Endothelial cell of umbilical vein (primary cell): ENCODE measurements at regions not wholly inside any gene's neighbourhood (a gene's known extent, or its start where the extent isn't known, plus 50 kb on each side); places are given as distances from the start of the nearest gene placed in this dataset.

Experiments used
- BruUV-seq: library from RNA; stranded (reverse); fragments of 400-500 nt; replicated peaks from 2 replicates; lab custom pipeline; 2021; lab: Mats Ljungman, UMichigan
- CTCF ChIA-PET: fragments of 300-600, 350-600 bp; sonication (Branson Sonifier 250); formaldehyde crosslinking; loops from one replicate; lab custom pipeline; 2021; ENCODE audit warnings: antibody characterized with exemption, inconsistent platforms; lab: Charles Lee
- POLR2A ChIA-PET: fragments of 300-600, 350-600 bp; sonication (Branson Sonifier 250); formaldehyde crosslinking; loops from one replicate; lab custom pipeline; 2021; ENCODE audit warnings: antibody characterized with exemption, inconsistent platforms; lab: Charles Lee
- DNase-seq: peaks from one replicate; pipeline ENCODE4 v3.0.0-alpha.2; 2011; ENCODE audit warnings: low read depth, low spot score
- FAIRE-seq: peaks from 2 replicates; lab custom pipeline; 2011; peaks lifted over from hg19 to GRCh38; lab: Jason Lieb, UNC
- H2AFZ ChIP-seq: 2 replicates; pipeline ENCODE4 v1.6.0; 2012; ENCODE audit warnings: low read depth, low read length, control low read depth, inconsistent platforms
- H3K27ac ChIP-seq: 2 replicates; pipeline ENCODE4 v1.5.1; 2011; ENCODE audit warnings: low read depth, mild to moderate bottlenecking, control low read depth, low read length, moderate library complexity; ENCODE audit not compliant: insufficient read depth
- H3K27me3 ChIP-seq, 2 experiments: 2 replicates each; pipeline versions ENCODE4 v1.6.0 to v1.6.1; 2011; ENCODE audit warnings: low read length in 2 of 2, mixed read lengths in 1 of 2; ENCODE audit not compliant: control insufficient read depth in 2 of 2, insufficient read depth in 2 of 2
- H3K36me3 ChIP-seq, 2 experiments: 2 replicates in 1 of 2; 3 replicates in 1 of 2; pipeline ENCODE4 v1.5.1; 2011; ENCODE audit warnings: low read length in 2 of 2, mild to moderate bottlenecking in 1 of 2, moderate library complexity in 1 of 2; ENCODE audit not compliant: control insufficient read depth in 2 of 2, insufficient read depth in 2 of 2; ENCODE audit errors: extremely low read depth in 1 of 2
- H3K4me1 ChIP-seq: 3 replicates; pipeline ENCODE4 v1.5.1; 2011; ENCODE audit warnings: mild to moderate bottlenecking, low read length; ENCODE audit not compliant: control insufficient read depth, insufficient read depth; ENCODE audit errors: extremely low read depth
- H3K4me2 ChIP-seq: 2 replicates; pipeline ENCODE4 v1.6.1; 2011; ENCODE audit warnings: low read length, control low read depth, mixed read lengths; ENCODE audit not compliant: insufficient read depth
- H3K4me3 ChIP-seq, 3 experiments: fragments of 200-600 bp in 1 of 3; sonication (generic), shearing (Covaris generic) in 1 of 3; replicated peaks in 1 of 3; 2 replicates each; pipeline ENCODE4 v1.5.1; 2011 to 2016; ENCODE audit warnings: control low read depth in 3 of 3, low read length in 3 of 3, mild to moderate bottlenecking in 2 of 3, inconsistent platforms in 1 of 3, low read depth in 1 of 3, moderate library complexity in 1 of 3; ENCODE audit not compliant: insufficient read depth in 1 of 3
- H3K79me2 ChIP-seq: 2 replicates; pipeline ENCODE4 v1.6.0; 2012; ENCODE audit warnings: low read length, inconsistent platforms; ENCODE audit not compliant: control insufficient read depth, insufficient read depth
- H3K9ac ChIP-seq: replicated peaks from 2 replicates; pipeline ENCODE3; 2011; ENCODE audit warnings: low read length, control low read depth; ENCODE audit not compliant: insufficient read depth; ENCODE audit errors: extremely low read depth
- H3K9me1 ChIP-seq: replicated peaks from 3 replicates; pipeline ENCODE4 v1.6.0; 2011; ENCODE audit warnings: mild to moderate bottlenecking, low read length; ENCODE audit not compliant: control insufficient read depth, insufficient read depth; ENCODE audit errors: extremely low read depth
- H3K9me3 ChIP-seq: replicated peaks from 2 replicates; pipeline ENCODE4 v1.5.1; 2012; ENCODE audit warnings: low read length, inconsistent platforms; ENCODE audit not compliant: control insufficient read depth, insufficient read depth
- H4K20me1 ChIP-seq: replicated peaks from 2 replicates; pipeline ENCODE3; 2011; ENCODE audit warnings: mild to moderate bottlenecking, low read length; ENCODE audit not compliant: control insufficient read depth, insufficient read depth; ENCODE audit errors: extremely low read depth
- EZH2 ChIP-seq: IDR thresholded peaks from 2 replicates; pipeline ENCODE4 v1.6.1; 2012; ENCODE audit warnings: borderline replicate concordance, low read depth, mild to moderate bottlenecking, moderate library complexity, low read length, inconsistent platforms; ENCODE audit not compliant: severe bottlenecking
- FOS ChIP-seq: IDR thresholded peaks from 2 replicates; pipeline ENCODE4 v1.6.1; 2011; ENCODE audit warnings: mild to moderate bottlenecking, low read length, moderate library complexity, borderline replicate concordance; ENCODE audit not compliant: insufficient read depth
- GATA2 ChIP-seq: IDR thresholded peaks from 2 replicates; pipeline ENCODE4 v1.7.0; 2011; ENCODE audit warnings: low read depth, mild to moderate bottlenecking, moderate library complexity, mixed read lengths, low read length; ENCODE audit not compliant: insufficient read length, insufficient read depth
- JUN ChIP-seq: IDR thresholded peaks from 2 replicates; pipeline ENCODE4 v1.6.1; 2011; ENCODE audit warnings: borderline replicate concordance, low read depth; ENCODE audit not compliant: insufficient read length, insufficient read depth
- POLR2A ChIP-seq: IDR thresholded peaks from 2 replicates; pipeline ENCODE4 v1.6.1; 2012; ENCODE audit warnings: low read depth, mild to moderate bottlenecking, control low read depth, low read length
- POLR2AphosphoS5 ChIP-seq: IDR thresholded peaks from 2 replicates; pipeline ENCODE4 v1.6.1; 2012; ENCODE audit warnings: low read depth, mild to moderate bottlenecking, control low read depth, low read length, moderate library complexity; ENCODE audit not compliant: insufficient read depth
- dilution Hi-C: fragments of 300-500 bp; cut with MboI; formaldehyde crosslinking; loops from one replicate; pipeline ENCODE4 v1.15.0; 2019; ENCODE audit warnings: low sequenced_read_pairs; ENCODE audit not compliant: extremely low pct_ligation_motif_present
- intact Hi-C: fragments of 100-400 bp; cut with micrococcal nuclease; formaldehyde crosslinking; loops from one replicate; pipeline ENCODE4 v1.10.0; 2022
- TF ChIP-seq, protein P1 (sequence below): IDR thresholded peaks from 2 replicates; pipeline ENCODE4 v1.6.1; 2011; ENCODE audit not compliant: insufficient read depth, insufficient read length

GRCh38 chr6:140077827-140078560 lies 703.5 kb upstream of the CITED2 start:
- Histone ChIP-seq H4K20me1 (no peaks in the 10 kb centered on the region), H3K9me1 (no peaks in the 10 kb centered on the region), H3K4me2 (peak overlapping the region; percentile 24), H3K9ac (no peak overlapping the region), H2AFZ (no peak overlapping the region), H3K4me3 (no peak overlapping the region), H3K27ac (no peak overlapping the region), H3K36me3 (no peaks in the 10 kb centered on the region), H3K79me2 (no peaks in the 10 kb centered on the region), H3K4me1 (peaks cover 15% of the 10 kb centered on the region), H3K27me3 (no peaks in the 10 kb centered on the region), H3K9me3 (no peaks in the 10 kb centered on the region)
- FAIRE-seq (no peak), DNase-seq (peak; percentile 6)
- dilution Hi-C loops, result no loop called here
- TF ChIP-seq FOS (no peak), GATA2 (no peak), POLR2A (no peak), POLR2AphosphoS5 (no peak), JUN (no peak), EZH2 (no peak)
- TF ChIP-seq, protein P1, sequence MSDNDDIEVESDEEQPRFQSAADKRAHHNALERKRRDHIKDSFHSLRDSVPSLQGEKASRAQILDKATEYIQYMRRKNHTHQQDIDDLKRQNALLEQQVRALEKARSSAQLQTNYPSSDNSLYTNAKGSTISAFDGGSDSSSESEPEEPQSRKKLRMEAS, result no peak
- BruUV-seq, result no TSS peak
- intact Hi-C loops, result loop anchor here (5.0 kb wide), 1 partner anchor 269 kb away; no protein-coding TSS in a partner anchor
- POLR2A ChIA-PET, result no interaction called here
- CTCF ChIA-PET, result interaction anchor here (1.0 to 1.8 kb wide), 4 partner anchors 10 to 709 kb away, joined by 3 to 5 read pairs (median 4); partner anchors contain the start of gene CITED2
